ENCODE measurements at regions not wholly inside any gene's neighbourhood (a gene's known extent, or its start where the extent isn't known, plus 50 kb on each side); places are given as distances from the start of the nearest gene placed in this dataset.

GRCh38 chr1:157291083-157291482 lies 152.9 kb upstream of the ETV3 start:
- CTCF ChIA-PET, result no interaction called here
- no peak for DNase-seq (ENCODE audit: low spot score)
- no peak for TF ChIP-seq FOXP1 (CRISPR knock-in tag; IDR thresholded peaks at IDR 0.05; ENCODE audit: borderline replicate concordance)
- no peak for TF ChIP-seq ATF6 (CRISPR knock-in tag; IDR thresholded peaks at IDR 0.05)
- no peak for TF ChIP-seq IRF1 (CRISPR knock-in tag; IDR thresholded peaks at IDR 0.05)
- TF ChIP-seq NFYB (CRISPR knock-in tag; conservative IDR thresholded peaks at IDR 0.05; ENCODE audit: low read depth), result no peak
- no peak for TF ChIP-seq TEAD4 (CRISPR knock-in tag; IDR thresholded peaks at IDR 0.05)
- TF ChIP-seq ARID4B (CRISPR knock-in tag; IDR thresholded peaks at IDR 0.05; ENCODE audit: borderline replicate concordance), result no peak
- TF ChIP-seq CDX4 (CRISPR knock-in tag; IDR thresholded peaks at IDR 0.05; ENCODE audit: borderline replicate concordance), result no peak
- no peak for TF ChIP-seq JUN (CRISPR knock-in tag; IDR thresholded peaks at IDR 0.05)
- TF ChIP-seq ZNF416 (CRISPR knock-in tag; IDR thresholded peaks at IDR 0.05), result no peak
- TF ChIP-seq GABPB1 (CRISPR knock-in tag; IDR thresholded peaks at IDR 0.05), result no peak
- TF ChIP-seq JAZF1 (CRISPR knock-in tag; IDR thresholded peaks at IDR 0.05), result no peak
- no peak for TF ChIP-seq ESRRA (CRISPR knock-in tag; IDR thresholded peaks at IDR 0.05; ENCODE audit: borderline replicate concordance)
- no peak for TF ChIP-seq FOXP4 (CRISPR knock-in tag; IDR thresholded peaks at IDR 0.05)
- no peak for TF ChIP-seq CTCF (IDR thresholded peaks at IDR 0.05)
- no peak for TF ChIP-seq ZNF232 (CRISPR knock-in tag; IDR thresholded peaks at IDR 0.05)
- TF ChIP-seq USF2 (CRISPR knock-in tag; IDR thresholded peaks at IDR 0.05), result no peak
- H3K4me3 Mint-ChIP-seq, result no peak overlapping the region
- peaks cover 13% of the 10 kb centered on the region for H3K27me3 Mint-ChIP-seq (ENCODE audit: low read depth)
- POLR2A ChIA-PET, result no interaction called here
- H3K4me1 Mint-ChIP-seq, result no peaks in the 10 kb centered on the region
- H3K36me3 Mint-ChIP-seq, result no peaks in the 10 kb centered on the region
- H3K27ac Mint-ChIP-seq, result no peak overlapping the region
- H3K9me3 Mint-ChIP-seq, result peaks cover 9% of the 10 kb centered on the region
- ATAC-seq, result no peak

All from WTC11 (cell line).